ENCODE measurements at regions not wholly inside any gene's neighbourhood (a gene's known extent, or its start where the extent isn't known, plus 50 kb on each side); places are given as distances from the start of the nearest gene placed in this dataset.

DNA sequence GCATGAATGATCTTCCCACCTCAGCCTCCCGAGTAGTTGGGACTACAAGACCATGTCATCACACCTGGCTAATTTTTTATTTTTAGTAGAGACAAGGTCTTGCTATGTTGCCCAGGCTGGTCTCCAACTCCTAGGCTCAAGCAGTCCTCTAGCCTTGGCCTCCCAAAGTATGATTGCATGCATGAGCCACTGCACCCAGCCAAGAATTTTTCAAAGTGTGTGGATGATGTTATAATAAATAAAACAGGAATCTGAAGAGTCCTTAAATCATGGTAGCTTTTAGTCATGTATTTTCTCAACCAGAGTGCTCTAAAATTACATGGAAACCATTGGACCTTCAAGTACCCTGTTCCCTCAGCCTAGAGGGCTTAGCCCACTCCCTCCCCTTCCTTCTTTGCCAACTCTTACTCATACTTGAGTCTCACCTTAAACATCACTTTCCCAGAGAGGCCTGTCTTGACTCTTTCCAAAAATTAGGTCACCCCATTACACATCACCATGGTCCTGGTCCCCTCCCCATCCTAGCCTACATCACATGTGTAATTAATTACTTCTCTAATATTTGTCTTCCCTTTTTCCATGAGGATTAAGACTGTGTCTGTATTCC lies 52.2 kb upstream of the BICDL1 start:
- TF ChIP-seq, protein P1, sequence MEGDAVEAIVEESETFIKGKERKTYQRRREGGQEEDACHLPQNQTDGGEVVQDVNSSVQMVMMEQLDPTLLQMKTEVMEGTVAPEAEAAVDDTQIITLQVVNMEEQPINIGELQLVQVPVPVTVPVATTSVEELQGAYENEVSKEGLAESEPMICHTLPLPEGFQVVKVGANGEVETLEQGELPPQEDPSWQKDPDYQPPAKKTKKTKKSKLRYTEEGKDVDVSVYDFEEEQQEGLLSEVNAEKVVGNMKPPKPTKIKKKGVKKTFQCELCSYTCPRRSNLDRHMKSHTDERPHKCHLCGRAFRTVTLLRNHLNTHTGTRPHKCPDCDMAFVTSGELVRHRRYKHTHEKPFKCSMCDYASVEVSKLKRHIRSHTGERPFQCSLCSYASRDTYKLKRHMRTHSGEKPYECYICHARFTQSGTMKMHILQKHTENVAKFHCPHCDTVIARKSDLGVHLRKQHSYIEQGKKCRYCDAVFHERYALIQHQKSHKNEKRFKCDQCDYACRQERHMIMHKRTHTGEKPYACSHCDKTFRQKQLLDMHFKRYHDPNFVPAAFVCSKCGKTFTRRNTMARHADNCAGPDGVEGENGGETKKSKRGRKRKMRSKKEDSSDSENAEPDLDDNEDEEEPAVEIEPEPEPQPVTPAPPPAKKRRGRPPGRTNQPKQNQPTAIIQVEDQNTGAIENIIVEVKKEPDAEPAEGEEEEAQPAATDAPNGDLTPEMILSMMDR (IDR thresholded peaks at IDR 0.05): no peak
- TF ChIP-seq POLR2A (IDR thresholded peaks at IDR 0.05): no peak

Data from body of pancreas (tissue), 4 donors.